ENCODE measurements at regions not wholly inside any gene's neighbourhood (a gene's known extent, or its start where the extent isn't known, plus 50 kb on each side); places are given as distances from the start of the nearest gene placed in this dataset.
A peak's percentile ranks its signal among the peaks of the same experiment; 100 is the strongest.

DNA sequence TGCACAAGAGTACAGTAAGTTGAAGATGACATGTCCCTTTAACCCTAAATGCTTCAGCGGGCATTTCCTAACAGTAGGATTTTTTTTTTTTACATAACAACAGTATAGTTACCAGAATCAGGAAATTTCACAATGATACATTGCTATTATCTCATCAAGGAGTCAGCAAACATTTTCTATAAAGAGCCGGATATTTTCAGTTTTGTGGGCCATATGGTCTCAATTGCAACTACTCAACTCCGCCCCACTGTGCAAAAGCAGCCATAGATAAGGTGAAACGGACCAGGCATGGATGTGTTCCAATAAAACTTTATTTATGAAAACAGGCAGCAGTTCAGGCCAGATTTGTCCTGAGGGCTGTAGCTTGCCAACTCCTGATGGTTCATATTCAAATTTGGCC lies 130.6 kb downstream of the SMAD6 start:
- FAIRE-seq, result no peak

GRCh38 chr15:66833371-66833770 lies 131.3 kb downstream of the SMAD6 start:
- DNase-seq (ENCODE audit: low spot score in 2 of 2) (no peak), FAIRE-seq (no peak)

More for the DNA sequence above, 130.6 kb downstream of the SMAD6 start:
- DNase-seq (ENCODE audit: low spot score in 2 of 2), result no peak

GRCh38 chr15:66833803-66834202 lies 131.8 kb downstream of the SMAD6 start:
- FAIRE-seq (no peak), DNase-seq (ENCODE audit: low spot score in 2 of 2) (no peak)

DNA sequence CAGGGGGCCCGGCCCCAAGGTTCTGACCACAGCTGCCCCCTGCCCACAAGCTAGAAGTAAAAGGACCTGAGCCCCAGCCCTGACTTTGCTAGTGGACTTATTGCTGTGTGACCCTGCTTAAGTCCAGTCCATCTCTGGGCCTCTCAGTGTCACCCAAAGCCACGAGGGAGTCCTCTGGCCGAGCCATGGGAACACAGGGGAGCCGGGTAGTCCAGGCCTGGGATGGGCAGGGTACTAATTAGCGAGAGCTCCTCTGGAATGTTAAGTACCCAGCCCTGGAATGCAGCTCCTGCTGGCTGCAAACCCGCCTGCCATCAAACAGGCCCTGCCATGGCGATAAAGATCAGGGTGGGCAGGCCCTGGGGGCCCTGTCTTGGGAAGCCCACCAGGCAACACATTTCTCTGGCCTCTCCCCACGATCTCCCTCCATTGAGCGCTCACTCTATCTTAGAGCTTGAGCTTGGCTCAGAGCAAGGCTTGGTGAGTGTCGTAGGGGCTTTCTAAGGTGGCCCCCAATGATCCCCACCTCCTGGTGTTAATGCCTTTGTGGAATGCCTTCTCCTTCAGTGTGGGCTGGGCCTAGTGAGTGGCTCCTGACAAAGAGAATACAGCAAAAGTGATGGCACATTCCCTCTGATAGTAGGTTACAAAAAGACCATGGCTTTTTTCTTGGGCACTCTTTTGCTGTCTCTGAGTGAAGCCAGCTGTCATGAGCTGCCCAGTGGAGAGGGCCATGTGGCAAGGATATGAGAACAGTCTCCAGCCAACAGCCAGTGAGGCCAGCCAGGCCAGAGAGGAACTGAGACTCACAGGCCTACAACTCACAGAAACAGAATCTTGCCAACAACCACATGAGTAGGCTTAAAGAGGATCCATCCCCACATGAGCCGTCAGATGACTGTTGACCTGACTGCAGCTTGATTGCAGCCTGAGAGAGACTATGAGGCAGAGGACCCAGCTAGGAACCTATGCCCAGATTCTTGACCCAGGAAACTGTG lies 133.1 kb downstream of the SMAD6 start:
- DNase-seq (ENCODE audit: low spot score in 2 of 2), result no peak

GRCh38 chr15:66836231-66837030 lies 134.4 kb downstream of the SMAD6 start:
- DNase-seq (ENCODE audit: low spot score in 2 of 2), result no peak
- no peak for FAIRE-seq

More for the DNA sequence above, 133.1 kb downstream of the SMAD6 start:
- no peak for FAIRE-seq

DNA sequence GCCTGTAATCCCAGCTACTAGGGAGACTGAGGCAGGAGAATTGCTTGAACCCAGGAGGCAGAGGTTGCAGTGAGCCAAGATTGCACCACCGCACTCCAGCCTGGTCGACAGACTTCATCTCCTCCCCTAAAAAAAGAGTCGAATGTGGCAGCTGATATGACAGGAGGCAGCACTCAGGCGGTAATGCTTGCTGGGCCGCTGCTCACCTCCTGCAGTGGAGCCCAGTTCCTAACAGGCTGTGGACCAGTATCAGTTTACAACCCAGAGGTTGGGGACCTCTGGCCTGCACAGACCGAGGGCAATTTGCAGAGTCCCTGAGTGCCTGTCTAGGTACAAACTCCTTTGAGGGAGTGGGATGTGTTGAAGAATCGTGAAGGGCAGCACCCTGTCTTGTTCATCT lies 136.2 kb downstream of the SMAD6 start:
- DNase-seq (ENCODE audit: low spot score in 2 of 2), result no peak
- FAIRE-seq, result no peak

DNA sequence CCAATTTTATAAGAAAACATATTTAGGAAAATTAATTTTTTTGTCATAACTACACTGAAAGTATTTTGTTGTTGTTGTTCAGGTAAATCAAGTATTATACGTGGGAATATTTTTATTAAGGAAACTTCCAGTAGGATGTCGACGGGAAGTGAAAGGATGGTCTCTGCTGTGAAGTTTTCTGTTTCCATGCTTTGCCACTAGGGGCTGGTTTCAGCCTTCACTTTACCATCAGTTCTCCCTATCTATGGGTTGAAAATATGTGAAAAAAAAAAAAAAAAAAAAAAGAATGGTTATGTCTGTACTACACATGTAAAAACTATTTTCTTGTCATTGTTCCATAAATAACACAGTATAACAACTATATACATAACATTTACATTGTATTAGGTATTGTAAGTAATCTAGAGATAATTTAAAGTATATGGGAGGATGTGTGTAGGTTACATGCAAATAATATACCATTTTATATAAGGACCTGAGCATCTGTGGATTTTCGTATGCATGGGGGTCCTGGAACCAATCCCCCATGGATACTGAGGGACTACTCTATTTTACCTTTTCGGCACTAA lies 136.7 kb downstream of the SMAD6 start:
- DNase-seq (ENCODE audit: low spot score in 2 of 2) (peak in 1 of 2 donors; percentile 12), FAIRE-seq (no peak)

GRCh38 chr15:66839506-66840112 lies 137.6 kb downstream of the SMAD6 start:
- no peak for FAIRE-seq
- peak in 1 of 2 donors; percentile 7 for DNase-seq (ENCODE audit: low spot score in 2 of 2)

GRCh38 chr15:66840615-66841390 lies 138.8 kb downstream of the SMAD6 start:
- DNase-seq (ENCODE audit: low spot score in 2 of 2) (no peak), FAIRE-seq (no peak)

DNA sequence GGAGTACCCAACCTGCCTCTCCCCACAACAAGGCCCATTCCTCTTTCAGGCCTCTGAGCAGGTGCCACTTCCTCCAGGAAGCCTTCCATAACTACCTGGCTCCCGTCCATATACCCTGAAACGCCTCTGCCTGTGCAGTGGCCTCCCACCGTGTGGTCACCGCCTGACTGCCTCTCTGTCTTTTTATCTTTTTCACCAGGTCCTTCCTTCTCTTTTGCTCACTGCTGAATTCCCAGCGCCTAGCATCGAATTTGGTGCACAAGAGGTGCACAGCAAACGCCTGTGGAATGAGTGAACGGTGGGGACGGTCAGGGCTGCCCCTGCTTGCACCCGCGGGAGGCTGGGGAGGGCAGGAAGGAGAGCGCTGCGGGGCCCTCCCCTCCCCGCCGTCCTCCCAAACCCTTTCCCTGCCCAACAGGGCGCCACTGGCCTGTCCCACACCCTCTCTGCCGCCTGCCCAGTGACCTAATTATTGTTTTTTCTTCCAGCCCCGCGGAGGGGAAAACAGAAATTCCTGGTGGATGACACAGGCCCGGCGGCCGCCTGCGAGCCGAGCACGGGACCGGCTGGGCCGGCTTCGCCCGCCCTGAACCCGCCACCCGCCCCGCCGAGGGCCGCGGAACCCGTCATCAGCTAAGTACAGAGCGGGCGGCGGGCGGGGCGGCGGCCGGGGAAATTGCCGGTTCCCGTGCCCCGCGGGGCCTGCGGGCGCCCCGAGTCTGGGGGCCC lies 140.1 kb downstream of the SMAD6 start:
- peak; percentile 59 to 85 for DNase-seq (ENCODE audit: low spot score in 2 of 2)
- no peak for FAIRE-seq

GRCh38 chr15:66842710-66843441 lies 140.8 kb downstream of the SMAD6 start:
- DNase-seq (ENCODE audit: low spot score in 2 of 2) (peak; percentile 35 to 69), FAIRE-seq (no peak)

DNA sequence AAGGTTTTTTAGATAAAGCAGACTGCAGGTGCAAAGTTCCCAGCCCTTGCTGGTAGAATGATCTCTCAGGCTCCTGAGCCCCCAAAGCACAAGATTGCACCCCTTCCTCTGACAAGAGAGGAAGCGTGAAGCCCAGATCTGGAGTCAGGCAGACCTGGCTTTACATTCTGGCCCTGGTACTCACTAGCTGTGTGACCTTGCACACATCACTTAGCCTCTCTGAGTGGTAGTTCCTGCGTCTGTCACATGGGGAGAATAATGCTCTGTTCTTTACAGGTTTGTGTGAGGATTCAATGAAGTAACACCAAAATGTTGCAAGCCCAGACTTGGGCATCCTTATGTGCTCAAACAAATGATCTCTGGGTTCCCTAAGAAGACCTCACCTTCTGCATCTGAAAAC lies 141.5 kb downstream of the SMAD6 start:
- DNase-seq (ENCODE audit: low spot score in 2 of 2) (no peak), FAIRE-seq (no peak)

GRCh38 chr15:66844041-66844746 lies 142.2 kb downstream of the SMAD6 start:
- DNase-seq (ENCODE audit: low spot score in 2 of 2) (no peak), FAIRE-seq (no peak)

DNA sequence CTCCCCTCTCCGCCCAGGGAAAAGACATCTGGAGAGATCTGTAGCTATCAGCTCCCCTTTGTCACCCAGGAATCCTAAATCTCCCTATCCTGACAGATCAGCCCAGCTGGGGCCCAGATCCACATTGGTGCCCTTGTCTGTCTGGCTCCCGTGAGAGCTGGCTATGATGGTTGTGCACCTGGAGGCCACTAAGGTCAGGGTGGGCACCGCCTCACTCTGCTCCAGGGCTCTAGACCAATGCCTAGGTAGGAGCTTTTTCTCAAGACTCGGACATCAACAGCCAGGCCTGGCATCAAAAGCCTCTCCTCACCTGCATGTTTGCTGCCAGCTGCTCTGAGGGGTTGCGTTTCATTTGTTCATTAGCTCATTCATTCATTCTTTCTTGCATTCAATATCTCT lies 142.7 kb downstream of the SMAD6 start:
- FAIRE-seq (no peak), DNase-seq (ENCODE audit: low spot score in 2 of 2) (no peak)

DNA sequence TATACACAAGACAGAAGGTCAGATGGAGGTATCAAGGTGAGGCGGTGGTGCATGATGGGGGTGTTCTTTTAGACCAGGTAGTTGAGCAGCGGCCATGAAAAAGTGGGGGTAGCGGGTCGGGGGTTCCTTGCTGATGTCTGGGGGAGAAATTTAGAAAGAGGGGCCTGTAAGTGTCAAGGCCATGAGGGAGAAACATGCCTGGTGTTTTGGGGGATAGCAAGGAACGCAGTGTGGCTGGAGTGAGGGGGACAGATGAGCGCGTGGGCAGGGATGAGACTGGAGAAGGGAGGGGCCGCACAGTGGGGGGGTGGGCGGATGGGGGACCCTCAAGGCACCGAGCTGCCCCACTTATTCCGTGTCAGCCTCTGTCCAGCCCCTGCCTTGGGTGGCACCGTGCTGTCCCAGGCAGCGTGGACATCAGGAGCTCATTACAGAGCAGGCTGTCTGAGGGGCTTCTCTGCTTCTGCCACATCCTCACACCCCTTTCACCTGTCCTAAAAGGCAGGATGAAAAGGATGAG lies 143.3 kb downstream of the SMAD6 start:
- no peak for FAIRE-seq

GRCh38 chr15:66846031-66846430 lies 144.0 kb downstream of the SMAD6 start:
- no peak for DNase-seq (ENCODE audit: low spot score in 2 of 2)
- FAIRE-seq, result no peak

More for the DNA sequence above, 143.3 kb downstream of the SMAD6 start:
- no peak for DNase-seq (ENCODE audit: low spot score in 2 of 2)

- no peak for FAIRE-seq
- no peak for DNase-seq (ENCODE audit: low spot score in 2 of 2)
Measured at GRCh38 chr15:66846811-66847210, 144.8 kb downstream of the SMAD6 start.
